Suppressor macrophage (primary cell): ENCODE measurements at regions not wholly inside any gene's neighbourhood (a gene's known extent, or its start where the extent isn't known, plus 50 kb on each side); places are given as distances from the start of the nearest gene placed in this dataset.
"Not testable (repeated sequence)": the region's sequence is repeated elsewhere in the genome, so short reads cannot be mapped to it uniquely, and the experiment has no call there.

ENCODE experiments used
- DNase-seq, 4 experiments: peaks; one replicate each; pipeline ENCODE4 v3.0.0-alpha.2; 2020 to 2022

GRCh38 chr7:80346704-80347103 is 165.2 kb downstream of the GNAT3 start:
- no peak for DNase-seq

- DNase-seq = no peak
Measured at GRCh38 chr7:80335511-80336231, 176.2 kb downstream of the GNAT3 start.

- DNase-seq = no peak
Measured at GRCh38 chr7:80334908-80335307, 177.0 kb downstream of the GNAT3 start.

DNA sequence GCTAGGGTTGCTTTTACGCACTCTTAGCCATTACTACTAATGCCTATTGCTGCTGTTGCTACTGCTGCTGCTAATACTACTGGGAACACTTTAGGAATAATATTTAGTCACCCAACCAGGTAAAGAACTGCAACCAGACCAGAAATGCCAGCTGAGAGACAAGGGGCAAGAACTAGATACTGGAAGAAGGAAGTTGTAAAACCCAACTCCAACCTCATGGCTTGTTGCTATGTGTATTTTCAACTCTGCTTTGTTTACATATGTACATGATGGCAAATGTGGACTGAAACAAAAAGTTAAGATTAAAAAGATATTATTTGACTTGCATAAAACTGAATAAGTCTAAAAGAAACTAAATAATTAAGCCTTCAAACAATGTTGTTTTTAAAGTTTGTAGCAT is 177.7 kb downstream of the GNAT3 start:
- no peak for DNase-seq

DNA sequence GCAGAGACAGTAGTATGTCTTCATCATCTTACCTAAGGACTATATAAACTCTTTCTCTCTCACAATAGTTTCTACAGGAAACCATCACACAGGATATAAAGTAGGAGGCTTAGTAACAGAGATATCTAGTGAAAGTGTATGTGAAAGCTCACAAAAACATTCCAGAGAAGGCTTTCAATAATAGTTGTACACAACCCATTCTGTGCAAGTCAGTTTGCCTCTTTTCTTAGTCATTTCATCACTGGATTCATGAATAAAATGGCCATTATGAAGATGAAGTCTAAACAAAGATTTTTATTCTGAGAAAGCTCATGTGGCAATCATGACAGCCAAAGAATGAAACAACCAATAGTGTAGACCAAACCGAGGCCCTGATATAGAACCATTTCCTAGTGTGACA is 178.8 kb downstream of the GNAT3 start:
- no peak for DNase-seq

GRCh38 chr7:80330434-80330833 is 181.4 kb downstream of the GNAT3 start:
- no peak for DNase-seq

DNA sequence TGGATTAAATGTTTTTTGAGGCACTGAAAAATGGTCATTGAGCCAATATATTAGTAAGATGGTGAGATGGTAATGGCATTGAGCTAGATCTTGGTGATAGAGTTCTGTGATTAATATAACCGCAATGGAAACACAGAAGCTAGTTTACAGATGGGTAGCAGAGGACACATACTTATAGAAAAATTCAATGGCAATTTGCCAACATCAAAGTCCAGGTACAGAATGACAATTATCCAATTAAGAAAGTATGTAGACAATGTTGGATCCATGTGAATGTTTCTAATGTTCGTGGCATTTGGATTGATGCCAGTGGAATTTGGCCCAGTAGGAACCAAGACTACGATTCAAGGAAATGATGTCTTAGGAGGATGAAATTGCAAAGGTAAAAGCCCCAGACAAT is 187.8 kb downstream of the GNAT3 start:
- no peak for DNase-seq

DNA sequence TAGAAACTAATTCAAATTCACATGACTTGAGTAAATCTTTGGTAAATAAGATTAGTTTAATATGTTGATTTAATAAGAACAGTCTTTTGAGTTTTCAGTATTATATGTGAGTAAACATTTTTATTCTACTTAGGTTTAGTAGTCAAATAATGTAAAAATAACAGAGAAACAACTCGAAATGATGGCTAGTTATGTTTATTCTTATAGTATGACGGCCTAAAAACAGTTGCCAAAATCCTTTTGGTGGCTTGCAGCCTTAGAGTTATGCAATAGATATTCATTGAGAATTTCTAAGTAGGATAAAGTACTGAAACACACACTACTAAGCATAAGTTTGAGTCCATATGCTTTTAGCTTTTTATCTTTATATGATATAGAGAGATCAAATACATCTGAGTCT is 184.8 kb downstream of the GNAI1 start:
- no peak for DNase-seq

GRCh38 chr7:80318081-80318480 is 183.4 kb downstream of the GNAI1 start:
- DNase-seq = no peak

GRCh38 chr7:80316811-80317210 is 182.2 kb downstream of the GNAI1 start:
- DNase-seq = no peak

- no peak for DNase-seq
Measured at GRCh38 chr7:80313716-80314115, 179.1 kb downstream of the GNAI1 start.

DNA sequence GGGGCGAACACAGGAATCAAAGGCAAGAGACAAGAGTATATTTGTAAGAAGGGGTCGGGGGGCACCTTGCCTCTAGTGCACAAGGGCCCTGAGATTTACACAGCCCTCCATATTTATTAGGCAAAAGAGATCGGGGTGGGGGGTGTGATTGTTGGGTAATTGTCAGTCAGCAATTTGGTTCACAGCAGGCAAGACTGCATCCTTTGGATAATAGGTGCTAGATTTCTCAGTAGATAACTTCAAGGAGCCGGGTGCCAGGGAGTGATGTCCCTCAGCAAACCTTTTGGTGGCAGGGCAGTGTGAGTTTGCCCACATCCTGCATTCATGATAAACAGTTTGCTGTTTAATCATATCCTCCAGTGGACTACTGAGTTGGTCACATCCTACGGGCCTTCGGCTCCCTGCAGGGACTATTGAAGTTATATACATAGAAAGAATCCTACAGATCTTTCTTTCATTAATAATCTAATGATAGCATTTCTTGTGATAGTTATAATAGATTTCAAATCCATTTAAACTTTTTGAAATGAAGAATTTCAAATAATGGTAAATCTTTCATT is 178.5 kb downstream of the GNAI1 start:
- DNase-seq = no peak

- no peak for DNase-seq
Measured at GRCh38 chr7:80312139-80312661, 177.6 kb downstream of the GNAI1 start.

- DNase-seq = no peak
Measured at GRCh38 chr7:80311313-80311712, 176.7 kb downstream of the GNAI1 start.

DNA sequence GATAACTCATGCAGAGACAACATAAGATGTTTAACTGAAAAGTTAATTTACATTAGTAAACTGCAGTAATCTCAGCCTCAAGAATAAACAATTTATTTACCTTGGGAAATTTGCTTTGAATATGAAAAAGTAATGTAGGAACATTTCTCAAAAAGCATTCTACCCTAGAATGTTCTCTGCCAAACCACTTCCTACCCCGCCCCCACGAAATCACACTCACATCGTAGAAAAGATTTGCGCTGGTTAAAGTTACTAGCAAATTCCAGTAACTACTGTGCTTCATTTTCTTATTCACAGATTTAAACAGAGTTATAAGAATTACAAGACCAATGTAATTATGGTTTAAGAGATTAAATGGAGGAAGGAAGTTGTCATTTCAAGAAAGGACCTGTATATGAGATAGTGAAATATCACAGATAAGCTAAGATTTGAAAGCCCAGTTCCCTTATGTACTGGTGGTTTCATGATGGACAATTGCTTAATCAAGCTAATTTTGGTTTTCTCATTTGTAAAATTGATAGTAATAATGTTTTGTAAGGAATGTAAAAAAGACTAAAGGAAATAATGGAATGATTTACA is 175.4 kb downstream of the GNAI1 start:
- DNase-seq = no peak

GRCh38 chr7:80309377-80309776 is 174.7 kb downstream of the GNAI1 start:
- DNase-seq = no peak

- DNase-seq = no peak
Measured at GRCh38 chr7:80307227-80307856, 172.7 kb downstream of the GNAI1 start.

- DNase-seq = no peak
Measured at GRCh38 chr7:80303315-80303714, 168.7 kb downstream of the GNAI1 start.

DNA sequence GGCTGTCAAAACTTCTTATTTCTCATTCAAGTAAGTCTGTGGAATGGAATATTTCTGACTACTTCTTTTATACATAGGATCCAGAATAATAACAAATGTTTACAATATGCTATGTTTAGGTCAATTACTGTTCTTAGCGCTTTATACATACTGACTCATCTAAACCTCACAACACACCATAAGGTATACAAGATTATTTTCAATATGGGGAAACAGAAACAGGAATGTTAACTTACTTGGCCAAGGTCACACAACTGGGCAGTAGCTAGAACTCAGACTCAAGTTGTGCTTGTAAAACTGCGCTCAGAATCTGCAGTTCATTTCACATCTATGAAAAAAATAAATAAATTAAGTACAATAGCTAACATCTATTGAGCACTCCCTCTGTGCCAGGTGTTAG is 168.0 kb downstream of the GNAI1 start:
- no peak for DNase-seq

GRCh38 chr7:80302078-80302477 is 167.4 kb downstream of the GNAI1 start:
- no peak for DNase-seq

DNA sequence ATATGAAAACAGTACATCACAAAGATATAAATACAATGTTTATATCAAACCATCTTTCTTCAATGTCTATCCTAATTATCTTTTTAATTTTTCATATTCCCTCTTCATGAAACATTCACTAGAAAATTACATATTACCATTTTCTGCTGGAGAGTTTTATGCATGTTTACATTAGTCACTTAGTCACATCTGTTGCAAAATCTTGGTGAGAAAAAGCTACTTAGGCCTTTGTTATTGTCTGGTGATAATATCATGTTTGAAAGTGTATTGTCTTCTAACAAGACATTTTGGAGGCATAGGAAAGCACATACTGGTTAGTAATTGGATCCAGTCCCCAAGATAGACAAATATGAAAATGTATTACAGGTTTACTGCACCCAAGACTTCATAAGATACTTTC is 163.6 kb downstream of the GNAI1 start:
- DNase-seq = no peak

DNA sequence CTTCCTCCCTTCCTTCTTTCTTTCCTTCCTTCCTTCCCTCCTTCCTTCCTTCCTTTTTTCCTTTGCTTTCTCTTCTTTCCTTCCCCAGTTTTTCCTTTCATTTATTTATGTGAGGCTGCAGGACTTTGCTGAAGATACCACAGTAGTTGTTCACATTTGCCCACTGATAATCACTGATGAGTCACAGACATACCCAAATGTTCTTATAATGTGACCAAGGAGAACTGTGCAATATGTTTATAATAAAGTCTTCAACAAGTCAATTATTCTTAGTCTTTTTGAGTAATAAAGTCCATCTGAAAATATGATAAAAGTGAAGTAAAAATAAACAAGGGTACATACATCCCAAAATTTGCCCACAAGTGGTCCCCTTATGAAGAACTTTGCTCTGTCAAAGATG is 159.7 kb downstream of the GNAI1 start:
- DNase-seq = no peak

GRCh38 chr7:80292634-80293033 is 158.0 kb downstream of the GNAI1 start:
- DNase-seq = not testable (repeated sequence)
